H4 (cell line): ENCODE measurements at regions not wholly inside any gene's neighbourhood (a gene's known extent, or its start where the extent isn't known, plus 50 kb on each side); places are given as distances from the start of the nearest gene placed in this dataset.
A peak's percentile ranks its signal among the peaks of the same experiment; 100 is the strongest.

Experiments used
- DNase-seq: peaks from one replicate; pipeline ENCODE4 v3.0.0-alpha.2; 2015; ENCODE audit warnings: low spot score

GRCh38 chr9:99365233-99365980, 143.3 kb downstream of the SEC61B start:
- DNase-seq: peak; percentile 44

- no peak for DNase-seq
These were observed 144.1 kb downstream of the SEC61B start for GRCh38 chr9:99366183-99366582.

- no peak for DNase-seq
These were observed 144.5 kb downstream of the SEC61B start for GRCh38 chr9:99366621-99367020.

GRCh38 chr9:99368341-99369326, 146.6 kb downstream of the SEC61B start:
- peak; percentile 33 for DNase-seq

GRCh38 chr9:99369327-99369722, 147.2 kb downstream of the SEC61B start:
- no peak for DNase-seq

GRCh38 chr9:99370376-99370775, 148.3 kb downstream of the SEC61B start:
- DNase-seq: no peak

GRCh38 chr9:99371376-99371775, 149.3 kb downstream of the SEC61B start:
- DNase-seq: no peak

GRCh38 chr9:99373912-99374311, 151.8 kb downstream of the SEC61B start:
- DNase-seq: no peak

- no peak for DNase-seq
These were observed 152.7 kb downstream of the SEC61B start for GRCh38 chr9:99374793-99375192.

- DNase-seq: no peak
These were observed 153.4 kb downstream of the SEC61B start for GRCh38 chr9:99375481-99375880.

GRCh38 chr9:99377790-99378775, 156.0 kb downstream of the SEC61B start:
- peak; percentile 82 for DNase-seq

GRCh38 chr9:99383536-99383935, 161.5 kb downstream of the SEC61B start:
- no peak for DNase-seq

- no peak for DNase-seq
These were observed 163.1 kb downstream of the SEC61B start for GRCh38 chr9:99385215-99385614.

- peak; percentile 12 for DNase-seq
These were observed 163.8 kb downstream of the SEC61B start for GRCh38 chr9:99385814-99386279.

GRCh38 chr9:99387431-99387830, 165.3 kb downstream of the SEC61B start:
- DNase-seq: no peak

- DNase-seq: no peak
These were observed 167.3 kb downstream of the SEC61B start for GRCh38 chr9:99389087-99390033.

GRCh38 chr9:99391937-99392594, 170.0 kb downstream of the SEC61B start:
- DNase-seq: no peak

GRCh38 chr9:99392986-99393385, 170.9 kb downstream of the SEC61B start:
- no peak for DNase-seq

- no peak for DNase-seq
These were observed 171.9 kb downstream of the SEC61B start for GRCh38 chr9:99393993-99394392.

GRCh38 chr9:99398241-99398640, 176.2 kb downstream of the SEC61B start:
- peak; percentile 56 for DNase-seq
